Fibroblast of lung (primary cell): ENCODE measurements at regions not wholly inside any gene's neighbourhood (a gene's known extent, or its start where the extent isn't known, plus 50 kb on each side); places are given as distances from the start of the nearest gene placed in this dataset.
"Not testable (repeated sequence)": the region's sequence is repeated elsewhere in the genome, so short reads cannot be mapped to it uniquely, and the experiment has no call there.

ENCODE experiments used
- DNase-seq, 2 donors: peaks; one replicate each; pipeline versions ENCODE4 v3.0.0 to v3.0.0-alpha.2; 2010; ENCODE audit warnings: low read depth in 2 of 2
- H2AFZ ChIP-seq: 2 replicates; pipeline ENCODE4 v1.5.1; 2012; ENCODE audit warnings: low read length, control low read depth, inconsistent platforms
- H3K27ac ChIP-seq: 2 replicates; pipeline ENCODE4 v1.5.1; 2011; ENCODE audit warnings: low read length, control low read depth; ENCODE audit not compliant: insufficient read depth
- H3K27me3 ChIP-seq: 2 replicates; pipeline ENCODE4 v1.5.1; 2011; ENCODE audit warnings: mild to moderate bottlenecking, low read length; ENCODE audit not compliant: control insufficient read depth, insufficient read depth
- H3K36me3 ChIP-seq: 2 replicates; pipeline ENCODE4 v1.5.1; 2011; ENCODE audit warnings: low read length; ENCODE audit not compliant: control insufficient read depth, insufficient read depth
- H3K4me1 ChIP-seq: 2 replicates; pipeline ENCODE4 v1.5.1; 2011; ENCODE audit warnings: low read length; ENCODE audit not compliant: control insufficient read depth, insufficient read depth; ENCODE audit errors: extremely low read depth
- H3K4me2 ChIP-seq: 2 replicates; pipeline ENCODE4 v1.5.1; 2011; ENCODE audit warnings: low read length, control low read depth; ENCODE audit not compliant: insufficient read depth; ENCODE audit errors: extremely low read depth
- H3K4me3 ChIP-seq, 4 experiments: fragments of 200-600 bp in 1 of 4; sonication (generic) in 1 of 4; replicated peaks in 1 of 4; 2 replicates each; pipeline ENCODE4 v1.5.1; 2011 to 2016; ENCODE audit warnings: low read length in 4 of 4, low read depth in 3 of 4, mild to moderate bottlenecking in 3 of 4, control low read depth in 2 of 4, inconsistent platforms in 1 of 4, mixed read lengths in 1 of 4; ENCODE audit not compliant: insufficient read depth in 1 of 4; ENCODE audit errors: control extremely low read depth in 1 of 4
- H3K79me2 ChIP-seq: 2 replicates; pipeline ENCODE4 v1.5.1; 2012; ENCODE audit warnings: mild to moderate bottlenecking, low read length, inconsistent platforms; ENCODE audit not compliant: control insufficient read depth, insufficient read depth
- H3K9ac ChIP-seq: 2 replicates; pipeline ENCODE4 v1.5.1; 2011; ENCODE audit warnings: mild to moderate bottlenecking, low read length, control low read depth; ENCODE audit not compliant: insufficient read depth
- H3K9me3 ChIP-seq: 2 replicates; pipeline ENCODE4 v1.5.1; 2012; ENCODE audit warnings: low read depth, low read length; ENCODE audit not compliant: control insufficient read depth, insufficient read depth
- H4K20me1 ChIP-seq: 2 replicates; pipeline ENCODE4 v1.5.1; 2011; ENCODE audit warnings: low read length; ENCODE audit not compliant: control insufficient read depth, insufficient read depth; ENCODE audit errors: extremely low read depth
- CTCF ChIP-seq, 2 donors: IDR thresholded peaks in 1 of 2; conservative IDR thresholded peaks in 1 of 2; 1 replicate in 1 of 2; 2 replicates in 1 of 2; pipeline ENCODE4 v1.5.1; 2011 to 2012; ENCODE audit warnings: low read length in 2 of 2, control low read depth in 1 of 2, inconsistent platforms in 1 of 2, low read depth in 1 of 2, mild to moderate bottlenecking in 1 of 2
- EZH2 ChIP-seq: IDR thresholded peaks from 2 replicates; pipeline ENCODE4 v1.5.1; 2012; ENCODE audit warnings: low read length, control low read depth, mild to moderate bottlenecking; ENCODE audit errors: missing control alignments

GRCh38 chr17:51427323-51427811, 167.0 kb downstream of the UTP18 start:
- no peaks in the 10 kb centered on the region for H4K20me1 ChIP-seq
- H3K27ac ChIP-seq = no peak overlapping the region
- no peak overlapping the region for H3K4me3 ChIP-seq
- H3K79me2 ChIP-seq = no peaks in the 10 kb centered on the region
- no peaks in the 10 kb centered on the region for H3K36me3 ChIP-seq
- H2AFZ ChIP-seq = no peak overlapping the region
- TF ChIP-seq CTCF (conservative IDR thresholded peaks at IDR 0.05 in 1 of 2, IDR thresholded peaks at IDR 0.05 in 1 of 2; ENCODE audit: low read depth in 1 of 2, low read length in 2 of 2) (no peak), EZH2 (no peak)
- DNase-seq = no peak
- no peaks in the 10 kb centered on the region for H3K4me1 ChIP-seq
- no peak overlapping the region for H3K9ac ChIP-seq
- H3K4me2 ChIP-seq = no peak overlapping the region
- no peaks in the 10 kb centered on the region for H3K27me3 ChIP-seq
- no peaks in the 10 kb centered on the region for H3K9me3 ChIP-seq

- no peaks in the 10 kb centered on the region for H4K20me1 ChIP-seq
- no peak overlapping the region for H3K4me3 ChIP-seq
- no peak overlapping the region for H3K9ac ChIP-seq
- no peaks in the 10 kb centered on the region for H3K79me2 ChIP-seq
- no peaks in the 10 kb centered on the region for H3K36me3 ChIP-seq
- no peaks in the 10 kb centered on the region for H3K9me3 ChIP-seq
- no peak for TF ChIP-seq CTCF (conservative IDR thresholded peaks at IDR 0.05 in 1 of 2, IDR thresholded peaks at IDR 0.05 in 1 of 2; ENCODE audit: low read depth in 1 of 2, low read length in 2 of 2)
- TF ChIP-seq EZH2 = no peak
- DNase-seq = no peak
- H2AFZ ChIP-seq = no peak overlapping the region
- no peaks in the 10 kb centered on the region for H3K4me1 ChIP-seq
- no peak overlapping the region for H3K27ac ChIP-seq
- H3K27me3 ChIP-seq = no peaks in the 10 kb centered on the region
- no peak overlapping the region for H3K4me2 ChIP-seq
Measured at GRCh38 chr17:51427856-51428255, 167.5 kb downstream of the UTP18 start.

GRCh38 chr17:51428668-51429495, 168.5 kb downstream of the UTP18 start:
- DNase-seq = no peak
- no peaks in the 10 kb centered on the region for H3K27me3 ChIP-seq

GRCh38 chr17:51429938-51430337, 169.6 kb downstream of the UTP18 start:
- H3K4me3 ChIP-seq, H3K4me1 ChIP-seq, H3K79me2 ChIP-seq, DNase-seq, H3K4me2 ChIP-seq, H3K9me3 ChIP-seq, H2AFZ ChIP-seq, H4K20me1 ChIP-seq, H3K36me3 ChIP-seq, H3K27ac ChIP-seq, H3K9ac ChIP-seq, H3K27me3 ChIP-seq: not testable (repeated sequence)

More at GRCh38 chr17:51428668-51429495, 168.5 kb downstream of the UTP18 start:
- Histone ChIP-seq H3K4me3 (no peak overlapping the region), H3K4me2 (no peak overlapping the region), H3K9me3 (no peaks in the 10 kb centered on the region), H3K79me2 (no peaks in the 10 kb centered on the region), H3K36me3 (no peaks in the 10 kb centered on the region), H4K20me1 (no peaks in the 10 kb centered on the region), H3K4me1 (no peaks in the 10 kb centered on the region), H2AFZ (no peak overlapping the region), H3K27ac (no peak overlapping the region), H3K9ac (no peak overlapping the region)
- TF ChIP-seq CTCF (conservative IDR thresholded peaks at IDR 0.05 in 1 of 2, IDR thresholded peaks at IDR 0.05 in 1 of 2; ENCODE audit: low read depth in 1 of 2, low read length in 2 of 2) = no peak
- no peak for TF ChIP-seq EZH2
